Endodermal cell (in vitro differentiated cells): ENCODE measurements at regions not wholly inside any gene's neighbourhood (a gene's known extent, or its start where the extent isn't known, plus 50 kb on each side); places are given as distances from the start of the nearest gene placed in this dataset.

ENCODE experiments used
- DNase-seq: peaks from one replicate; pipeline ENCODE4 v3.0.0-alpha.2; 2017
- H3K27ac ChIP-seq: 2 replicates; pipeline ENCODE4 v1.5.1; 2013; ENCODE audit warnings: mild to moderate bottlenecking, low read depth, low read length, moderate library complexity
- H3K27me3 ChIP-seq: 2 replicates; pipeline ENCODE4 v1.6.1; 2013; ENCODE audit warnings: mild to moderate bottlenecking, low read length, moderate library complexity; ENCODE audit not compliant: insufficient read depth, control insufficient read depth, poor library complexity, severe bottlenecking
- H3K36me3 ChIP-seq: 2 replicates; pipeline ENCODE4 v1.7.0; 2013; ENCODE audit warnings: mild to moderate bottlenecking, low read length, moderate library complexity; ENCODE audit not compliant: control insufficient read depth, insufficient read depth
- H3K4me1 ChIP-seq: one replicate; pipeline ENCODE4 v1.7.0; 2013; ENCODE audit warnings: low read length; ENCODE audit not compliant: control insufficient read depth, insufficient read depth
- H3K4me3 ChIP-seq: 2 replicates; pipeline ENCODE4 v1.5.1; 2013; ENCODE audit warnings: mild to moderate bottlenecking, low read length, moderate library complexity
- H3K9ac ChIP-seq: 2 replicates; pipeline ENCODE4 v1.6.1; 2013; ENCODE audit warnings: mild to moderate bottlenecking, low read length, moderate library complexity; ENCODE audit not compliant: poor library complexity, severe bottlenecking; ENCODE audit errors: extremely low read depth
- H3K9me3 ChIP-seq: 2 replicates; pipeline ENCODE4 v1.6.1; 2013; ENCODE audit warnings: mild to moderate bottlenecking, low read length, moderate library complexity; ENCODE audit not compliant: control insufficient read depth
- H3K27ac Mint-ChIP-seq: 2 replicates; pipeline ENCODE4 v1.8.0; 2020; ENCODE audit warnings: mixed read lengths
- H3K27me3 Mint-ChIP-seq: 2 replicates; pipeline ENCODE4 v1.8.0; 2021; ENCODE audit warnings: mild to moderate bottlenecking, mixed read lengths; ENCODE audit not compliant: insufficient read depth
- H3K36me3 Mint-ChIP-seq: 2 replicates; pipeline ENCODE4 v1.8.0; 2020; ENCODE audit warnings: low read depth, mixed read lengths
- H3K4me1 Mint-ChIP-seq: 2 replicates; pipeline ENCODE4 v1.8.0; 2020; ENCODE audit warnings: mixed read lengths
- H3K4me3 Mint-ChIP-seq: 2 replicates; pipeline ENCODE4 v1.8.0; 2020; ENCODE audit warnings: mild to moderate bottlenecking, moderate library complexity, mixed read lengths
- H3K9me3 Mint-ChIP-seq: 2 replicates; pipeline ENCODE4 v1.8.0; 2020; ENCODE audit warnings: mild to moderate bottlenecking, mixed read lengths
- CTCF ChIP-seq: fragments of 200-600 bp; sonication (generic); conservative IDR thresholded peaks from 2 replicates; pipeline ENCODE4 v1.5.0; 2021; ENCODE audit warnings: antibody characterized with exemption, mild to moderate bottlenecking
- WGBS, 2 experiments: methylation state at CpG; one replicate each; pipeline versions ENCODE4 v1.1.5 to v1.1.7; 2013; ENCODE audit warnings: missing lambda C conversion rate in 2 of 2, mixed read lengths in 1 of 2; ENCODE audit not compliant: insufficient coverage in 1 of 2, insufficient read length in 1 of 2; 5-methylcytosine and 5-hydroxymethylcytosine counted together

- H3K27ac ChIP-seq = no peak overlapping the region
- no CpG with 5 or more reads among the region's 1 CpG for WGBS, 2 experiments
These were observed 139.5 kb upstream of the SLC27A6 start for GRCh38 chr5:128825826-128826225.

GRCh38 chr5:128826275-128826674 lies 139.0 kb upstream of the SLC27A6 start:
- Histone ChIP-seq H3K4me1 (peaks cover 6% of the 10 kb centered on the region), H3K36me3 (no peaks in the 10 kb centered on the region), H3K27ac (no peak overlapping the region), H3K9me3 (no peaks in the 10 kb centered on the region), H3K9ac (no peak overlapping the region), H3K27me3 (peaks cover 15% of the 10 kb centered on the region), H3K4me3 (no peak overlapping the region)
- Mint-ChIP-seq H3K27me3 (peaks cover 57% of the 10 kb centered on the region), H3K4me1 (peaks cover 25% of the 10 kb centered on the region), H3K9me3 (no peaks in the 10 kb centered on the region), H3K4me3 (no peak overlapping the region), H3K27ac (no peak overlapping the region), H3K36me3 (no peaks in the 10 kb centered on the region)
- no peak for DNase-seq
- WGBS, 2 experiments = 80 to 90% methylated on average over 1 of the region's 1 CpG
- no peak for TF ChIP-seq CTCF

More at GRCh38 chr5:128825826-128826225, 139.5 kb upstream of the SLC27A6 start:
- DNase-seq = no peak
- Histone ChIP-seq H3K9me3 (no peaks in the 10 kb centered on the region), H3K27me3 (peaks cover 15% of the 10 kb centered on the region), H3K4me1 (peaks cover 6% of the 10 kb centered on the region), H3K9ac (no peak overlapping the region), H3K36me3 (no peaks in the 10 kb centered on the region), H3K4me3 (no peak overlapping the region)
- TF ChIP-seq CTCF = no peak
- Mint-ChIP-seq H3K4me3 (no peak overlapping the region), H3K27me3 (peaks cover 57% of the 10 kb centered on the region), H3K9me3 (no peaks in the 10 kb centered on the region), H3K27ac (no peak overlapping the region), H3K36me3 (no peaks in the 10 kb centered on the region), H3K4me1 (peaks cover 25% of the 10 kb centered on the region)

GRCh38 chr5:128836571-128836970 lies 128.7 kb upstream of the SLC27A6 start:
- TF ChIP-seq CTCF = no peak
- no peaks in the 10 kb centered on the region for H3K27me3 Mint-ChIP-seq
- DNase-seq = no peak
- peaks cover 8% of the 10 kb centered on the region for H3K9me3 Mint-ChIP-seq
- no peak overlapping the region for H3K4me3 Mint-ChIP-seq
- no peak overlapping the region for H3K9ac ChIP-seq
- H3K27ac ChIP-seq = no peak overlapping the region
- no peaks in the 10 kb centered on the region for H3K27me3 ChIP-seq
- H3K4me3 ChIP-seq = no peak overlapping the region
- H3K27ac Mint-ChIP-seq = no peak overlapping the region
- peaks cover 7% of the 10 kb centered on the region for H3K4me1 Mint-ChIP-seq
- peaks cover 8% of the 10 kb centered on the region for H3K9me3 ChIP-seq
- no peaks in the 10 kb centered on the region for H3K36me3 Mint-ChIP-seq
- no peaks in the 10 kb centered on the region for H3K4me1 ChIP-seq
- 75 to 95% methylated on average over 4 to 5 of the region's 5 CpGs for WGBS, 2 experiments
- H3K36me3 ChIP-seq = no peaks in the 10 kb centered on the region
